Fibroblast of lung (primary cell): ENCODE measurements at regions not wholly inside any gene's neighbourhood (a gene's known extent, or its start where the extent isn't known, plus 50 kb on each side); places are given as distances from the start of the nearest gene placed in this dataset.
A peak's percentile ranks its signal among the peaks of the same experiment; 100 is the strongest.
"Not testable (repeated sequence)": the region's sequence is repeated elsewhere in the genome, so short reads cannot be mapped to it uniquely, and the experiment has no call there.

Source experiments
- DNase-seq, 2 donors: peaks; one replicate each; pipeline versions ENCODE4 v3.0.0 to v3.0.0-alpha.2; 2010; ENCODE audit warnings: low read depth in 2 of 2
- H2AFZ ChIP-seq: 2 replicates; pipeline ENCODE4 v1.5.1; 2012; ENCODE audit warnings: low read length, control low read depth, inconsistent platforms
- H3K27ac ChIP-seq: 2 replicates; pipeline ENCODE4 v1.5.1; 2011; ENCODE audit warnings: low read length, control low read depth; ENCODE audit not compliant: insufficient read depth
- H3K27me3 ChIP-seq: 2 replicates; pipeline ENCODE4 v1.5.1; 2011; ENCODE audit warnings: mild to moderate bottlenecking, low read length; ENCODE audit not compliant: control insufficient read depth, insufficient read depth
- H3K36me3 ChIP-seq: 2 replicates; pipeline ENCODE4 v1.5.1; 2011; ENCODE audit warnings: low read length; ENCODE audit not compliant: control insufficient read depth, insufficient read depth
- H3K4me1 ChIP-seq: 2 replicates; pipeline ENCODE4 v1.5.1; 2011; ENCODE audit warnings: low read length; ENCODE audit not compliant: control insufficient read depth, insufficient read depth; ENCODE audit errors: extremely low read depth
- H3K4me2 ChIP-seq: 2 replicates; pipeline ENCODE4 v1.5.1; 2011; ENCODE audit warnings: low read length, control low read depth; ENCODE audit not compliant: insufficient read depth; ENCODE audit errors: extremely low read depth
- H3K4me3 ChIP-seq, 4 experiments: fragments of 200-600 bp in 1 of 4; sonication (generic) in 1 of 4; replicated peaks in 1 of 4; 2 replicates each; pipeline ENCODE4 v1.5.1; 2011 to 2016; ENCODE audit warnings: low read length in 4 of 4, low read depth in 3 of 4, mild to moderate bottlenecking in 3 of 4, control low read depth in 2 of 4, inconsistent platforms in 1 of 4, mixed read lengths in 1 of 4; ENCODE audit not compliant: insufficient read depth in 1 of 4; ENCODE audit errors: control extremely low read depth in 1 of 4
- H3K79me2 ChIP-seq: 2 replicates; pipeline ENCODE4 v1.5.1; 2012; ENCODE audit warnings: mild to moderate bottlenecking, low read length, inconsistent platforms; ENCODE audit not compliant: control insufficient read depth, insufficient read depth
- H3K9ac ChIP-seq: 2 replicates; pipeline ENCODE4 v1.5.1; 2011; ENCODE audit warnings: mild to moderate bottlenecking, low read length, control low read depth; ENCODE audit not compliant: insufficient read depth
- H3K9me3 ChIP-seq: 2 replicates; pipeline ENCODE4 v1.5.1; 2012; ENCODE audit warnings: low read depth, low read length; ENCODE audit not compliant: control insufficient read depth, insufficient read depth
- H4K20me1 ChIP-seq: 2 replicates; pipeline ENCODE4 v1.5.1; 2011; ENCODE audit warnings: low read length; ENCODE audit not compliant: control insufficient read depth, insufficient read depth; ENCODE audit errors: extremely low read depth
- CTCF ChIP-seq, 2 donors: IDR thresholded peaks in 1 of 2; conservative IDR thresholded peaks in 1 of 2; 1 replicate in 1 of 2; 2 replicates in 1 of 2; pipeline ENCODE4 v1.5.1; 2011 to 2012; ENCODE audit warnings: low read length in 2 of 2, control low read depth in 1 of 2, inconsistent platforms in 1 of 2, low read depth in 1 of 2, mild to moderate bottlenecking in 1 of 2
- EZH2 ChIP-seq: IDR thresholded peaks from 2 replicates; pipeline ENCODE4 v1.5.1; 2012; ENCODE audit warnings: low read length, control low read depth, mild to moderate bottlenecking; ENCODE audit errors: missing control alignments

GRCh38 chr5:106269252-106269843 lies 1401.4 kb downstream of the EFNA5 start:
- H3K9ac ChIP-seq = no peak overlapping the region
- peak; percentile 36 to 65 for DNase-seq
- peak; percentile 58 to 73 for TF ChIP-seq CTCF (conservative IDR thresholded peaks at IDR 0.05 in 1 of 2, IDR thresholded peaks at IDR 0.05 in 1 of 2; ENCODE audit: low read depth in 1 of 2, low read length in 2 of 2)
- TF ChIP-seq EZH2 = no peak
- H4K20me1 ChIP-seq = no peaks in the 10 kb centered on the region
- no peak overlapping the region for H3K4me2 ChIP-seq
- no peak overlapping the region for H3K4me3 ChIP-seq
- H3K27me3 ChIP-seq = no peaks in the 10 kb centered on the region
- H2AFZ ChIP-seq = no peak overlapping the region
- no peaks in the 10 kb centered on the region for H3K4me1 ChIP-seq
- H3K9me3 ChIP-seq = no peaks in the 10 kb centered on the region
- no peaks in the 10 kb centered on the region for H3K79me2 ChIP-seq
- H3K27ac ChIP-seq = no peak overlapping the region
- no peaks in the 10 kb centered on the region for H3K36me3 ChIP-seq

- TF ChIP-seq CTCF (conservative IDR thresholded peaks at IDR 0.05 in 1 of 2, IDR thresholded peaks at IDR 0.05 in 1 of 2; ENCODE audit: low read depth in 1 of 2, low read length in 2 of 2) (no peak), EZH2 (no peak)
- Histone ChIP-seq H3K79me2 (no peaks in the 10 kb centered on the region), H3K27me3 (no peaks in the 10 kb centered on the region), H2AFZ (no peak overlapping the region), H3K36me3 (no peaks in the 10 kb centered on the region), H3K9me3 (no peaks in the 10 kb centered on the region), H3K4me2 (no peak overlapping the region), H3K4me3 (no peak overlapping the region), H3K4me1 (no peaks in the 10 kb centered on the region), H4K20me1 (no peaks in the 10 kb centered on the region), H3K27ac (no peak overlapping the region), H3K9ac (no peak overlapping the region)
- DNase-seq = no peak
Observed at GRCh38 chr5:106267256-106267655, 1403.5 kb downstream of the EFNA5 start.

DNA sequence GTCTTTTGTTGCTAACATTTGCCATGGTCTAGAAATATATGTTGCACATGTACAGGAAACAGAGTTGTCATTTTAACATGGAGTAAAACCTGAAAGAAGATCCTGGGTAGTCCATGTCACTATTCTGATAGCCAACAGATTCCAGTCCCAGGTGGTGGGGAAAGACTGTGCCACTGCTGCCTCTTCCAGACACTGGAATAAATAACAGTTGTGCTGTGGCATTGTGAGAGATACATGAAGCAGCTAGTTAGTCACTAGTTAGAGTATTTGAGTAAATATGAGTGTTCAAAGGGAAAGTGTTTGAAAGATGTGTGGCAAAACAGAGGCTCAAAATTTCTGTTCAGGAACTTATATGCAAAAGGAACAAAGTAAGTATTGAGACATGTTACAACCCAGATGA lies 1408.3 kb downstream of the EFNA5 start:
- Histone ChIP-seq H3K4me2 (no peak overlapping the region), H3K36me3 (no peaks in the 10 kb centered on the region), H3K27me3 (no peaks in the 10 kb centered on the region), H4K20me1 (no peaks in the 10 kb centered on the region), H3K4me3 (no peak overlapping the region), H3K9ac (no peak overlapping the region), H3K27ac (no peak overlapping the region), H3K9me3 (no peaks in the 10 kb centered on the region), H2AFZ (no peak overlapping the region), H3K4me1 (no peaks in the 10 kb centered on the region), H3K79me2 (no peaks in the 10 kb centered on the region)
- no peak for DNase-seq
- TF ChIP-seq CTCF (conservative IDR thresholded peaks at IDR 0.05 in 1 of 2, IDR thresholded peaks at IDR 0.05 in 1 of 2; ENCODE audit: low read depth in 1 of 2, low read length in 2 of 2) = no peak

- not testable (repeated sequence) for DNase-seq, H3K27ac ChIP-seq, H2AFZ ChIP-seq, H3K4me3 ChIP-seq, H3K9ac ChIP-seq, H4K20me1 ChIP-seq, H3K36me3 ChIP-seq, H3K4me1 ChIP-seq, H3K4me2 ChIP-seq, H3K27me3 ChIP-seq, H3K79me2 ChIP-seq, H3K9me3 ChIP-seq
Observed at GRCh38 chr5:106259431-106260090, 1411.2 kb downstream of the EFNA5 start.
